ENCODE measurements at regions not wholly inside any gene's neighbourhood (a gene's known extent, or its start where the extent isn't known, plus 50 kb on each side); places are given as distances from the start of the nearest gene placed in this dataset.
A peak's percentile ranks its signal among the peaks of the same experiment; 100 is the strongest.

GRCh38 chr17:13350466-13350865 lies 251.3 kb downstream of the HS3ST3A1 start:
- TF ChIP-seq, protein P1, sequence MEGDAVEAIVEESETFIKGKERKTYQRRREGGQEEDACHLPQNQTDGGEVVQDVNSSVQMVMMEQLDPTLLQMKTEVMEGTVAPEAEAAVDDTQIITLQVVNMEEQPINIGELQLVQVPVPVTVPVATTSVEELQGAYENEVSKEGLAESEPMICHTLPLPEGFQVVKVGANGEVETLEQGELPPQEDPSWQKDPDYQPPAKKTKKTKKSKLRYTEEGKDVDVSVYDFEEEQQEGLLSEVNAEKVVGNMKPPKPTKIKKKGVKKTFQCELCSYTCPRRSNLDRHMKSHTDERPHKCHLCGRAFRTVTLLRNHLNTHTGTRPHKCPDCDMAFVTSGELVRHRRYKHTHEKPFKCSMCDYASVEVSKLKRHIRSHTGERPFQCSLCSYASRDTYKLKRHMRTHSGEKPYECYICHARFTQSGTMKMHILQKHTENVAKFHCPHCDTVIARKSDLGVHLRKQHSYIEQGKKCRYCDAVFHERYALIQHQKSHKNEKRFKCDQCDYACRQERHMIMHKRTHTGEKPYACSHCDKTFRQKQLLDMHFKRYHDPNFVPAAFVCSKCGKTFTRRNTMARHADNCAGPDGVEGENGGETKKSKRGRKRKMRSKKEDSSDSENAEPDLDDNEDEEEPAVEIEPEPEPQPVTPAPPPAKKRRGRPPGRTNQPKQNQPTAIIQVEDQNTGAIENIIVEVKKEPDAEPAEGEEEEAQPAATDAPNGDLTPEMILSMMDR (IDR thresholded peaks at IDR 0.05; ENCODE audit: insufficient read depth, low read depth, low read length, missing control alignments): no peak
- no peak for DNase-seq (ENCODE audit: low read depth)
- H3K4me3 ChIP-seq (ENCODE audit: low read length): no peak overlapping the region

DNA sequence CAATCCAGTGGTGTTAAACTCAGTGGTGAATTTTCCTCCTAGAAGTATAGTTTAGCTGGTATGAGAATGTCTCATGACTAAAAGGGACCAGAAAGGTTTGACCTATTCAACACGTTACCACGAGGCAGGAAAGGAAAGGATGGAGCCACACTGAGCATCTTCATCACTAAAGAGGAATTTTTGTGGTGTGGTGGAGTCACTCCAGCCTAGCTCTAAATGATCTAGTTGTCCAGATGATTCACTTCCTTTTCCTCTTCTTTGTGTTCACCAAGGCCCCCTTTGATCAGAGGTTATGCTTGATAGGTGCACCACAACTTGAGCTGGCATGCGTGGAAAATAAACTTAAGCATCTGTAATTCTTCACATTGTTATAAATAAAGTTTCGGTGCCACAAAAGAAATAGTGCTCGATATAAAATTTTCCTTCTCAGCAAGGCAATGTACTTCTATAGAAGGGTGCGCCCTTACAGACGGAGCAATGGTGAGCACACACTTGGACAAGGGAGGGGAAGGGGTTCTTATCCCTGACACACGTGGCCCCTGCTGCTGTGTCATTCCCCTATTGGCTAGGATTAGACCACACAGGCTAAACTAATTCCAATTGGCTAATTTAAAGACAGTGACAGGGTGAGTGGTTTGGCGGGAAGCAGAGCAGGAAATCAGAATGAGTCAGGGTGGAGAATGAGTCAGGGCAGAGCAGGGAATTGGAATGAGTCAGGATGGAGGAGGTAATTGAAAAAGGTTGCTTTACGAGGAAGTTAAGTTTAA lies 254.6 kb downstream of the HS3ST3A1 start:
- peak; percentile 81 for DNase-seq (ENCODE audit: low read depth)
- H3K4me3 ChIP-seq (ENCODE audit: low read length): no peak overlapping the region
- TF ChIP-seq, protein P1 (IDR thresholded peaks at IDR 0.05; ENCODE audit: insufficient read depth, low read depth, low read length, missing control alignments): no peak

- TF ChIP-seq, protein P1 (IDR thresholded peaks at IDR 0.05; ENCODE audit: insufficient read depth, low read depth, low read length, missing control alignments): no peak
- H3K4me3 ChIP-seq (ENCODE audit: low read length): no peak overlapping the region
- DNase-seq (ENCODE audit: low read depth): no peak
These were observed 255.1 kb downstream of the HS3ST3A1 start for GRCh38 chr17:13346592-13346991.

DNA sequence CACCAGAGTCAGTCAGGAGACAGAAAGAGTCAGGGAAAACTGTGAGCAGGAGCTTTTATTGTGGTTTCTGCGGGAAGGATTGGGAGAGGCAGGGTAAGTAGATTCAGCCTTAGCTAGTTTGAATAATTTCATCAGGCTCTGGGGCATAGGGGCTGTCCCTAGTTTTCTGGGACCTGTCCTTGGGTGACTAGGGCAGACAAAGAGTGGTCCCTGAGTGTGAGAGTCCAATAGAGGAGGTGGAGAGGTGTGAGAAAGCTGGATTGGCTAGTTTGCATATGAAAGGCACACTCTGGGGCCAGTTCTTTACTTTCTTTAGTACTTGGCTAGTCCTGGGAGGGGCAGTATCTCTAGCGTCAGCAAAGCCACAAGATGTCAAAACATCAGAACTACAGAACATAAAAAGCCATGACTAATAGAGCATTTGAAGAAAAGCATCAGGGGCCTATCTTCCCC lies 255.6 kb downstream of the HS3ST3A1 start:
- no peak overlapping the region for H3K4me3 ChIP-seq (ENCODE audit: low read length)
- TF ChIP-seq, protein P1 (IDR thresholded peaks at IDR 0.05; ENCODE audit: insufficient read depth, low read depth, low read length, missing control alignments): no peak
- peak; percentile 45 for DNase-seq (ENCODE audit: low read depth)

DNA sequence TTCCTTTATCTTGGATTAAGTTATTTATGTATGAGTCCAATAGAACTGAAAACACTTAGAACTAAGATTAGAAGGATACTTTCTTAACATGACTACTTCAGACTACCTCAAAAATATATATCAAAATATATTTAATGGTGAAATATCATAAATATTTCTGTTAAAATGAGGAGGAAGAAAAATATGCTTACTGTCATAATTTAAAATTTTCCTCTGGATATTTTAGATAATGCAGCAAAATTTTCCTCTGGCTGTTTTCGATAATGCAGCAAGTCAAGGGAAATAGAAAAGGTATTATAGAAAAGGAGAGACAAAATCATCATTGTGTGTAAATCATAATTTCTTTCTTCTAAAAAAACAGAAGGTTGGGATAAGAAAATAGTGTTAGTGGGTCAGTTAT lies 263.3 kb downstream of the HS3ST3A1 start:
- TF ChIP-seq, protein P1 (IDR thresholded peaks at IDR 0.05; ENCODE audit: insufficient read depth, low read depth, low read length, missing control alignments): no peak
- no peak for DNase-seq (ENCODE audit: low read depth)
- no peak overlapping the region for H3K4me3 ChIP-seq (ENCODE audit: low read length)

DNA sequence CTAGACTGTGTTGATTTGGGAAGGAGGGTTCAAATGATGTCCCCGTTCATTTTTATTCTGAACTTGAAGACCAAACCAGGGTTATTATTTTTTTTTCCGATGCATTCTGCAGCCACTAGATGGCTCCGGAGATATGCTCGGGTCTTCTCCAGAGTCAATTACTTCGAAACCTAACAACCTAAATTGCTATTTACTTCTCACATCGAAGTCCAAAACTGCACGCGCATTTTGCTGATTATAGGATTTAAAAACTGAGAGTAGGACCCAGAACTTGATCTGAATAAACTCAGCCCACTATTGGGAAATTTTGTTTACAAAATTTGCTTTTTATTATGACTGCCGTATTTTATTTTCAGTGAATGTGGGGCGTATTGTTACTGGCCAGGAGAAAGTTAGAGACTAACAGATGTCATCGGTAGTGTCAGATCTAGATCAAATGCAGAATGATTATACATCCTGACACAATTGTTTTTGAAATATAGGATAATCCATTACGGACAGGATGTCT lies 263.8 kb downstream of the HS3ST3A1 start:
- TF ChIP-seq, protein P1 (IDR thresholded peaks at IDR 0.05; ENCODE audit: insufficient read depth, low read depth, low read length, missing control alignments): peak; percentile 84
- peak overlapping the region; percentile 20 for H3K4me3 ChIP-seq (ENCODE audit: low read length)
- peak; percentile 52 for DNase-seq (ENCODE audit: low read depth)
